GM23338 (cell line): ENCODE measurements at regions not wholly inside any gene's neighbourhood (a gene's known extent, or its start where the extent isn't known, plus 50 kb on each side); places are given as distances from the start of the nearest gene placed in this dataset.

Experiments used
- EZH2 ChIP-seq: fragments of 200-600 bp; sonication (generic); IDR thresholded peaks from one replicate; pipeline ENCODE4 v1.8.0; 2017; ENCODE audit warnings: antibody characterized with exemption, mild to moderate bottlenecking, low read depth; ENCODE audit not compliant: unreplicated experiment
- TF ChIP-seq, protein P1 (sequence below), 2 experiments: fragments of 200-600 bp in 1 of 2; sonication (generic) in 1 of 2; conservative IDR thresholded peaks; 2 replicates each; pipeline versions ENCODE4 v1.5.1 to v1.6.1; 2016 to 2017; ENCODE audit warnings: antibody characterized with exemption in 2 of 2, low read depth in 2 of 2, mild to moderate bottlenecking in 2 of 2, moderate library complexity in 1 of 2

- no peak for TF ChIP-seq EZH2
- TF ChIP-seq, protein P1, sequence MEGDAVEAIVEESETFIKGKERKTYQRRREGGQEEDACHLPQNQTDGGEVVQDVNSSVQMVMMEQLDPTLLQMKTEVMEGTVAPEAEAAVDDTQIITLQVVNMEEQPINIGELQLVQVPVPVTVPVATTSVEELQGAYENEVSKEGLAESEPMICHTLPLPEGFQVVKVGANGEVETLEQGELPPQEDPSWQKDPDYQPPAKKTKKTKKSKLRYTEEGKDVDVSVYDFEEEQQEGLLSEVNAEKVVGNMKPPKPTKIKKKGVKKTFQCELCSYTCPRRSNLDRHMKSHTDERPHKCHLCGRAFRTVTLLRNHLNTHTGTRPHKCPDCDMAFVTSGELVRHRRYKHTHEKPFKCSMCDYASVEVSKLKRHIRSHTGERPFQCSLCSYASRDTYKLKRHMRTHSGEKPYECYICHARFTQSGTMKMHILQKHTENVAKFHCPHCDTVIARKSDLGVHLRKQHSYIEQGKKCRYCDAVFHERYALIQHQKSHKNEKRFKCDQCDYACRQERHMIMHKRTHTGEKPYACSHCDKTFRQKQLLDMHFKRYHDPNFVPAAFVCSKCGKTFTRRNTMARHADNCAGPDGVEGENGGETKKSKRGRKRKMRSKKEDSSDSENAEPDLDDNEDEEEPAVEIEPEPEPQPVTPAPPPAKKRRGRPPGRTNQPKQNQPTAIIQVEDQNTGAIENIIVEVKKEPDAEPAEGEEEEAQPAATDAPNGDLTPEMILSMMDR (conservative IDR thresholded peaks at IDR 0.05; ENCODE audit: low read depth in 2 of 2), result no peak
Measured at GRCh38 chr6:168244961-168245551, 74.5 kb downstream of the DACT2 start.
